ENCODE measurements at regions not wholly inside any gene's neighbourhood (a gene's known extent, or its start where the extent isn't known, plus 50 kb on each side); places are given as distances from the start of the nearest gene placed in this dataset.
A peak's percentile ranks its signal among the peaks of the same experiment; 100 is the strongest.

GRCh38 chrX:96361844-96362243, 322.8 kb upstream of the DIAPH2 start:
- ATAC-seq (no peak), DNase-seq (ENCODE audit: low read depth, low spot score) (no peak)
- in situ Hi-C loops (cut with HindIII; ENCODE audit: low pct_unique_long_range_greater_than_20kb, low sequenced_read_pairs) = no loop called here
- no peak for TF ChIP-seq CTCF (IDR thresholded peaks at IDR 0.05)
- no peak for TF ChIP-seq TCF7L2 (IDR thresholded peaks at IDR 0.05; ENCODE audit: low read depth, low read length)
- no peak for TF ChIP-seq POLR2AphosphoS5 (IDR thresholded peaks at IDR 0.05; ENCODE audit: low read depth, low read length)
- no peak for TF ChIP-seq SIN3A (IDR thresholded peaks at IDR 0.05; ENCODE audit: borderline replicate concordance, insufficient read depth, low read depth, low read length)
- no peak for TF ChIP-seq REST (IDR thresholded peaks at IDR 0.05; ENCODE audit: insufficient read depth in 1 of 2, low read depth in 2 of 2, low read length in 1 of 2)
- ChIA-PET CTCF (no interaction called here), POLR2A (no interaction called here)
- Histone ChIP-seq H3K4me3 (ENCODE audit: low read depth in 2 of 2, low read length in 2 of 2) (no peak overlapping the region), H3K36me3 (ENCODE audit: control insufficient read depth, insufficient read depth, low read length) (no peaks in the 10 kb centered on the region), H3K27ac (ENCODE audit: low read length) (no peak overlapping the region), H3K4me1 (ENCODE audit: control insufficient read depth, insufficient read depth, low read length) (no peaks in the 10 kb centered on the region), H3K9me3 (ENCODE audit: control insufficient read depth, insufficient read depth, low read depth, low read length) (no peaks in the 10 kb centered on the region), H3K27me3 (ENCODE audit: control insufficient read depth, insufficient read depth, low read length) (no peaks in the 10 kb centered on the region)
- intact Hi-C loops (cut with micrococcal nuclease; ENCODE audit: unreplicated experiment) = no loop called here
- no TSS peak for BruUV-seq (replicated peaks)

GRCh38 chrX:96372313-96373046, 312.2 kb upstream of the DIAPH2 start:
- Histone ChIP-seq H3K36me3 (ENCODE audit: control insufficient read depth, insufficient read depth, low read length) (no peaks in the 10 kb centered on the region), H3K27me3 (ENCODE audit: control insufficient read depth, insufficient read depth, low read length) (no peaks in the 10 kb centered on the region), H3K27ac (ENCODE audit: low read length) (no peak overlapping the region), H3K4me3 (ENCODE audit: low read depth in 2 of 2, low read length in 2 of 2) (no peak overlapping the region; a peak in 1 of 4 replicates), H3K4me1 (ENCODE audit: control insufficient read depth, insufficient read depth, low read length) (no peaks in the 10 kb centered on the region; the same call in 1 of the 2 replicates), H3K9me3 (ENCODE audit: control insufficient read depth, insufficient read depth, low read depth, low read length) (no peaks in the 10 kb centered on the region)
- ATAC-seq (peak; percentile 69; the same call in 1 of the 2 replicates), DNase-seq (ENCODE audit: low read depth, low spot score) (no peak)
- ChIA-PET CTCF (interaction anchor here (0.7 kb wide), 1 partner anchor 1558 kb away, joined by 3 read pairs; no protein-coding TSS in a partner anchor), POLR2A (no interaction called here)
- TF ChIP-seq POLR2AphosphoS5 (IDR thresholded peaks at IDR 0.05; ENCODE audit: low read depth, low read length) = no peak
- peak; percentile 75 for TF ChIP-seq CTCF (IDR thresholded peaks at IDR 0.05)
- BruUV-seq (replicated peaks) = no TSS peak
- intact Hi-C loops (cut with micrococcal nuclease; ENCODE audit: unreplicated experiment) (loop anchor here (10.0 kb wide), 2 partner anchors 312 to 382 kb away; partner anchors contain the start of gene DIAPH2), in situ Hi-C loops (cut with HindIII; ENCODE audit: low pct_unique_long_range_greater_than_20kb, low sequenced_read_pairs) (no loop called here)

All from Panc1 (cell line).